ENCODE measurements at regions not wholly inside any gene's neighbourhood (a gene's known extent, or its start where the extent isn't known, plus 50 kb on each side); places are given as distances from the start of the nearest gene placed in this dataset.

DNA sequence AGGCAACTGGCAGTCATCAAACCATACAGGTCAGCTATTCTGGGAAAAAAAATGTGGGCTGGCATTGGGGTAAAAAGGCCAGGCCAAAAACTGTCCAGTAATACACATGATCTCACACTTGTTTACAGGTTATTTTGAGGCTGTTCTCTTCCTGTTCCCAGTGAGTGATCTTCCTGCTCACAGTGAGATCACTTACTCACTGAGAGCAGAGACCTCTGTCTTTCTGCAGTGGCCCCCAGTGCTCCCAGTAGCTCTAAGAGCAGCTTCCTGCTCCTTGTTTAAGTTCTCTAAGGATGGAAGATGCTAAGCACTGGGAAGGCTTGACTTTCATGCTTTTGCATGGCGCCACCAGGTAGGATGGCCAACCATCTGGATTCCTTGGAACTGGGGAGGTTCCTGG lies 93.5 kb upstream of the KIAA1217 start:
- DNase-seq (ENCODE audit: low read depth, low spot score), result no peak
- ChIA-PET CTCF (no interaction called here), POLR2A (no interaction called here)
- TF ChIP-seq, protein P1, sequence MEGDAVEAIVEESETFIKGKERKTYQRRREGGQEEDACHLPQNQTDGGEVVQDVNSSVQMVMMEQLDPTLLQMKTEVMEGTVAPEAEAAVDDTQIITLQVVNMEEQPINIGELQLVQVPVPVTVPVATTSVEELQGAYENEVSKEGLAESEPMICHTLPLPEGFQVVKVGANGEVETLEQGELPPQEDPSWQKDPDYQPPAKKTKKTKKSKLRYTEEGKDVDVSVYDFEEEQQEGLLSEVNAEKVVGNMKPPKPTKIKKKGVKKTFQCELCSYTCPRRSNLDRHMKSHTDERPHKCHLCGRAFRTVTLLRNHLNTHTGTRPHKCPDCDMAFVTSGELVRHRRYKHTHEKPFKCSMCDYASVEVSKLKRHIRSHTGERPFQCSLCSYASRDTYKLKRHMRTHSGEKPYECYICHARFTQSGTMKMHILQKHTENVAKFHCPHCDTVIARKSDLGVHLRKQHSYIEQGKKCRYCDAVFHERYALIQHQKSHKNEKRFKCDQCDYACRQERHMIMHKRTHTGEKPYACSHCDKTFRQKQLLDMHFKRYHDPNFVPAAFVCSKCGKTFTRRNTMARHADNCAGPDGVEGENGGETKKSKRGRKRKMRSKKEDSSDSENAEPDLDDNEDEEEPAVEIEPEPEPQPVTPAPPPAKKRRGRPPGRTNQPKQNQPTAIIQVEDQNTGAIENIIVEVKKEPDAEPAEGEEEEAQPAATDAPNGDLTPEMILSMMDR (IDR thresholded peaks at IDR 0.05; ENCODE audit: insufficient read depth, low read length, missing control alignments), result no peak
- no peak overlapping the region for H3K4me3 ChIP-seq (ENCODE audit: low read depth, low read length)

DNA sequence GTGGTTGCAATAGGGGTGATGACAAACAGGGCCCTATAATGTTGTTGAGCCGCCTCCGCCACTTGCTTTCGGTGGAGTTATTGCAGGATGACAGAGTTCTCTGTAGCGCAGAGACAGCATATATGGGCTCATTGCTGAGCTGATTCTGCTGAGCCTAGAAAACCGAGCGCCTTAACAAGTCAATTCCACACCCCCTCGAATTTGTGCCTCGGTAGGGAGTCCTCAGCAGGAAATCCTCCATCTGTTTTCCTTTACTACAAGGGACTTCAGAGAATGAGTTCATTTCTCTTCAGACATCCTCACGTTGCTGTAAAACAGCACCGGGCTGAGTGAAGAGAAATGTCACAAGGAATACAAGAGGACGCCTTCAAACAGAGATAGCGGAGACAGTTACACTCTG lies 90.7 kb upstream of the KIAA1217 start:
- DNase-seq (ENCODE audit: low read depth, low spot score), result no peak
- ChIA-PET CTCF (no interaction called here), POLR2A (no interaction called here)
- no peak overlapping the region for H3K4me3 ChIP-seq (ENCODE audit: low read depth, low read length)
- TF ChIP-seq, protein P1 (IDR thresholded peaks at IDR 0.05; ENCODE audit: insufficient read depth, low read length, missing control alignments), result no peak

DNA sequence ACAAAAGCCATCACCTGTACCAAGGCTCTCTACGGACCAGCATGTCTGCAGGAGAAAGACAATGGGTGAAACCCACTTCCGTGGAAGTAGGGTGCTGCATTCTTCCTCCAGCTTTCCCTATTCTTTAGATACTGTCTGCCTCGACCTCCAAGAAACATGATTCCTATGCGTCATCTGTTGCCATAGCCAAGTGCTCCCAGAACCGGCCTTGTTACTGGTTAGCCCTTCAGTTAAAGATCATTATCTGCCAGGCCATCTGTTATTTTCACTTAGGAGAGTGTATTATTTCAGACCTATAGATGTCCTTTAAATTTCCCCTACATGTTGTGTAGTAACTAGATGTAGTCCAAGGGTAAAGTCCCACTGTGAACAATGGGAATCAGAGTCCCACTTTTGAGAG lies 89.0 kb upstream of the KIAA1217 start:
- TF ChIP-seq, protein P1 (IDR thresholded peaks at IDR 0.05; ENCODE audit: insufficient read depth, low read length, missing control alignments), result no peak
- no peak overlapping the region for H3K4me3 ChIP-seq (ENCODE audit: low read depth, low read length)
- ChIA-PET POLR2A (no interaction called here), CTCF (no interaction called here)
- no peak for DNase-seq (ENCODE audit: low read depth, low spot score)

DNA sequence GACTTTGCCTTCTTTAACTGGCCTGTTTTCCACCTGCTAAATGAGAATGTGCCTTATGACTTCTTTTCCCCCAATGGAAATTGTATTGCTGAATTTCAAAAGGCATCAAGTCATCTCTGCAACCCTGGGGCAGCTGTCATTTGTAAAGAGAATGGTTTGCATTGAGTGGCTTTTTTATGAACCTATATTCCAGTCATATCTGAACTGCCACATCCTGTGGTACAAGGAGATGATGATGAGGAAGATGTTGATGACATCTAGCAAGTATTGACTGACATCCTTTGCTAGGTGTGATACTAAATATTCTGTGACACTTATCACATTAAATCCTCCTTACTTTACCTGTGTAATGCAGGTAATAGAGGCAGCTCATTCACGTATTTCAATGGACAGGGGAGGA lies 88.3 kb upstream of the KIAA1217 start:
- H3K4me3 ChIP-seq (ENCODE audit: low read depth, low read length), result no peak overlapping the region
- TF ChIP-seq, protein P1 (IDR thresholded peaks at IDR 0.05; ENCODE audit: insufficient read depth, low read length, missing control alignments), result no peak
- DNase-seq (ENCODE audit: low read depth, low spot score), result no peak
- POLR2A ChIA-PET, result no interaction called here
- CTCF ChIA-PET, result no interaction called here

DNA sequence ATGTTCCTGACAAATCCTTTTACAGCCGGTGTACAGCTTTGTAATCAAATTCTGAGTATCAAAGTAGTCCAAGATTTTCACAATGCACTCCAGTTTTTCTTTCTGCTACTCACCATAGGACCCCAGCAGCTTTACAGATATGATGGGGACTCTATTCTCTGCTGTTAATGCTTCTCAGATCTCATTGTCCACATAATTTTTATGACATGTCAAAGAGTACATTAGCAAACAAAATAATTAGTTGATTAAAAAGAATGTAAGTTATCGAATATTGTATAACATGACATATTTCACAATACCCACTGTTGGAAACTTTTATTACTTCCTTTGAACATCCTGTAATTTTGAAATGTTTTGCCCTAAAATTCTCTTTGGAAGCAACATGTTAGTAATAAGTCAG lies 81.4 kb upstream of the KIAA1217 start:
- H3K4me3 ChIP-seq (ENCODE audit: low read depth, low read length), result no peak overlapping the region
- POLR2A ChIA-PET, result no interaction called here
- no peak for DNase-seq (ENCODE audit: low read depth, low spot score)
- CTCF ChIA-PET, result no interaction called here
- TF ChIP-seq, protein P1 (IDR thresholded peaks at IDR 0.05; ENCODE audit: insufficient read depth, low read length, missing control alignments), result no peak

DNA sequence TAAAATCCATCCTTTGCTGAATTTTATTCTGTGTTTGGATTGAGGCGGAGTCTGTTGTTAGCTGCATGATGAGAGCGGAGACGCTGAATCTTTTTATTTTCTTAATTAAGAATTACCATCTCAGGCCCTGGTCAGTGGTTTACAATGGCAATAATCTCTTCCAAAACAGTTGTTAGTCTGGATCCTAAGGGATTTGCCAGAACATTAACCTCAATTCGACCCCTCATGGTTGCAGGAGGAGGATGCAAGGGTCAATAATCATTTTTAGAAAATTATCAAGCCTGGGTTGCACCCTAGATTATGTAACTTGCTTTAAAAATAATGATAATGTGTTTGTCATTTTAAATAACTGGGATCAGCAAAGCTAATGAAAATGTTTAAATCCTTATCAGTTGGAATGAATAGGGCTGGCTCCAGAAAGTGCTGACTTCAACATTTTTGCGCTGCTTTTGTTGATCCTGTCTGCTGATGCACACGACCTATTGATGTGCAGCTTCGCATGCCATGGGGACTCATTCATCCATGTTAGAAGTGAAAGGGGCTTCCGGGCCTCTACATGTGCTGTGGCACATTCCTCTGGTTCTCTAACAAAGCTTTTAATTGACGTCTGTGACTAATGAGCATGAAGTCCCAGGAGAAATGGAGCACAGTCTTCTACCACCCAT lies 80.7 kb upstream of the KIAA1217 start:
- H3K4me3 ChIP-seq (ENCODE audit: low read depth, low read length), result no peak overlapping the region
- POLR2A ChIA-PET, result no interaction called here
- no peak for DNase-seq (ENCODE audit: low read depth, low spot score)
- TF ChIP-seq, protein P1 (IDR thresholded peaks at IDR 0.05; ENCODE audit: insufficient read depth, low read length, missing control alignments), result no peak
- CTCF ChIA-PET, result no interaction called here

Data from AG04449 (cell line).